PC-3 (cell line): ENCODE measurements at regions not wholly inside any gene's neighbourhood (a gene's known extent, or its start where the extent isn't known, plus 50 kb on each side); places are given as distances from the start of the nearest gene placed in this dataset.

Source experiments
- EZH2 ChIP-seq: fragments of 300-600 bp; sonication (generic); IDR thresholded peaks from one replicate; pipeline ENCODE4 v1.6.1; 2017; ENCODE audit warnings: antibody characterized with exemption, mild to moderate bottlenecking, low read length; ENCODE audit not compliant: unreplicated experiment
- EZH2phosphoT487 ChIP-seq: fragments of 300-600 bp; sonication (generic); IDR thresholded peaks from 2 replicates; pipeline ENCODE4 v1.6.1; 2018; ENCODE audit warnings: mild to moderate bottlenecking, antibody characterized with exemption, low read length, borderline replicate concordance
- TF ChIP-seq, protein P1 (sequence below): fragments of 300-600 bp; sonication (generic); conservative IDR thresholded peaks from 2 replicates; pipeline ENCODE4 v1.5.1; 2017; ENCODE audit warnings: antibody characterized with exemption, low read depth, mild to moderate bottlenecking, low read length

DNA sequence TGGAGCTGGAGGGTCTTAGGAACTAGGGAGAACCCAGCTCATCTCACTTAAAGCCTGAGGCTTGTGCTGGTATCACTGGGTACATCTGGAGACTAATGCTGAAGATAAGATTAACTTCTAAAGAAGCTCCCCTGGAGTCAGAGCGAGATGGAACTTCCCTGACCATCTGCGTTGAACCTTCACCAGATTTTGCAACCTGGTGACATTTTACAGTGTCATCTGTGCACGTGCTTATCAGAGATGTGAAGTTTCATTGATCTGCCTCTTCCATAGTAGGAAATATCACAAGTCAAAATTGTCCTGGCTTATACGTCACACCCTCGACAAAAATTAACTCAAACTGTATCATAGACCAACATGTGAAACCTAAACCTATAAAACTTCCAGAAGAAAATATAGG lies 395.5 kb downstream of the SHQ1 start:
- TF ChIP-seq EZH2phosphoT487 (no peak), EZH2 (no peak)
- TF ChIP-seq, protein P1, sequence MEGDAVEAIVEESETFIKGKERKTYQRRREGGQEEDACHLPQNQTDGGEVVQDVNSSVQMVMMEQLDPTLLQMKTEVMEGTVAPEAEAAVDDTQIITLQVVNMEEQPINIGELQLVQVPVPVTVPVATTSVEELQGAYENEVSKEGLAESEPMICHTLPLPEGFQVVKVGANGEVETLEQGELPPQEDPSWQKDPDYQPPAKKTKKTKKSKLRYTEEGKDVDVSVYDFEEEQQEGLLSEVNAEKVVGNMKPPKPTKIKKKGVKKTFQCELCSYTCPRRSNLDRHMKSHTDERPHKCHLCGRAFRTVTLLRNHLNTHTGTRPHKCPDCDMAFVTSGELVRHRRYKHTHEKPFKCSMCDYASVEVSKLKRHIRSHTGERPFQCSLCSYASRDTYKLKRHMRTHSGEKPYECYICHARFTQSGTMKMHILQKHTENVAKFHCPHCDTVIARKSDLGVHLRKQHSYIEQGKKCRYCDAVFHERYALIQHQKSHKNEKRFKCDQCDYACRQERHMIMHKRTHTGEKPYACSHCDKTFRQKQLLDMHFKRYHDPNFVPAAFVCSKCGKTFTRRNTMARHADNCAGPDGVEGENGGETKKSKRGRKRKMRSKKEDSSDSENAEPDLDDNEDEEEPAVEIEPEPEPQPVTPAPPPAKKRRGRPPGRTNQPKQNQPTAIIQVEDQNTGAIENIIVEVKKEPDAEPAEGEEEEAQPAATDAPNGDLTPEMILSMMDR: no peak
